Neural cell (in vitro differentiated cells): ENCODE measurements at regions not wholly inside any gene's neighbourhood (a gene's known extent, or its start where the extent isn't known, plus 50 kb on each side); places are given as distances from the start of the nearest gene placed in this dataset.

Experiments
- H2AFZ ChIP-seq: fragments of 200-600, 300-800 bp; sonication (generic), shearing (Covaris generic); 2 replicates; pipeline ENCODE4 v1.6.0; 2014; ENCODE audit warnings: low read depth, mild to moderate bottlenecking, antibody characterized with exemption, low read length, moderate library complexity
- H3F3A ChIP-seq: fragments of 200-600 bp; shearing (Covaris generic); 2 replicates; pipeline ENCODE4 v1.6.1; 2016; ENCODE audit warnings: mild to moderate bottlenecking, moderate library complexity, mixed read lengths, antibody characterized with exemption, low read length; ENCODE audit not compliant: insufficient read depth, poor library complexity, severe bottlenecking
- H3K27ac ChIP-seq: fragments of 200-600, 300-800 bp; sonication (generic), shearing (Covaris generic); 2 replicates; pipeline ENCODE4 v1.5.1; 2014; ENCODE audit warnings: mild to moderate bottlenecking, low read length, moderate library complexity
- H3K27me3 ChIP-seq: fragments of 300-800, 200-600 bp; sonication (generic), shearing (Covaris generic); 2 replicates; pipeline ENCODE4 v1.6.0; 2014; ENCODE audit warnings: mild to moderate bottlenecking, low read depth, low read length, moderate library complexity; ENCODE audit not compliant: insufficient read depth
- H3K36me3 ChIP-seq: fragments of 300-800, 200-600 bp; sonication (generic), shearing (Covaris generic); 2 replicates; pipeline ENCODE4 v1.5.1; 2014; ENCODE audit warnings: mild to moderate bottlenecking, antibody characterized with exemption, low read length, moderate library complexity; ENCODE audit not compliant: insufficient read depth
- H3K4me2 ChIP-seq: fragments of 300-800, 200-600 bp; sonication (generic), shearing (Covaris generic); 2 replicates; pipeline ENCODE4 v1.6.0; 2014; ENCODE audit warnings: mild to moderate bottlenecking, low read length
- H3K4me3 ChIP-seq: fragments of 300-800, 200-600 bp; sonication (generic), shearing (Covaris generic); 2 replicates; pipeline ENCODE4 v1.5.1; 2014; ENCODE audit warnings: mild to moderate bottlenecking, low read length, moderate library complexity
- H3K79me2 ChIP-seq: fragments of 200-600 bp; shearing (Covaris generic); replicated peaks from 2 replicates; pipeline ENCODE4 v1.6.0; 2014; ENCODE audit warnings: mild to moderate bottlenecking, low read length, moderate library complexity; ENCODE audit not compliant: insufficient read depth
- H3K9ac ChIP-seq: fragments of 300-800, 200-600 bp; sonication (generic), shearing (Covaris generic); 2 replicates; pipeline ENCODE4 v1.6.1; 2016; ENCODE audit warnings: mild to moderate bottlenecking, low read length, mixed read lengths
- H3K9me2 ChIP-seq: fragments of 200-600 bp; shearing (Covaris generic); 2 replicates; pipeline ENCODE4 v1.6.1; 2016; ENCODE audit warnings: mild to moderate bottlenecking, low read length, mixed read lengths; ENCODE audit not compliant: insufficient read depth
- H3K9me3 ChIP-seq: fragments of 200-600, 300-800 bp; sonication (generic), shearing (Covaris generic); 2 replicates; pipeline ENCODE4 v1.6.1; 2016; ENCODE audit warnings: mild to moderate bottlenecking, mixed run types, low read length, moderate library complexity, mixed read lengths
- H4K20me1 ChIP-seq: fragments of 200-600 bp; shearing (Covaris generic); 2 replicates; pipeline ENCODE4 v1.6.1; 2016; ENCODE audit warnings: mild to moderate bottlenecking, mixed run types; ENCODE audit not compliant: insufficient read depth
- RAD21 ChIP-seq: fragments of 450-650 bp; conservative IDR thresholded peaks from 2 replicates; pipeline ENCODE4 v1.6.1; 2014; ENCODE audit warnings: antibody characterized with exemption, mild to moderate bottlenecking, moderate library complexity
- SMC3 ChIP-seq: fragments of 450-650 bp; conservative IDR thresholded peaks from 2 replicates; pipeline ENCODE4 v1.6.1; 2014; ENCODE audit warnings: antibody characterized with exemption, mild to moderate bottlenecking, moderate library complexity; ENCODE audit not compliant: poor library complexity
- TAF1 ChIP-seq: IDR thresholded peaks from 2 replicates; pipeline ENCODE4 v1.6.1; 2012; ENCODE audit warnings: low read depth
- TF ChIP-seq, protein P1 (sequence below): IDR thresholded peaks from 2 replicates; pipeline ENCODE4 v1.6.1; 2012; ENCODE audit warnings: borderline replicate concordance

GRCh38 chr1:214715126-214715525 lies 112.1 kb downstream of the CENPF start:
- H3K4me3 ChIP-seq: no peak overlapping the region
- no peak overlapping the region for H3K9ac ChIP-seq
- H3K79me2 ChIP-seq: no peaks in the 10 kb centered on the region
- no peak overlapping the region for H3K27ac ChIP-seq
- no peak overlapping the region for H2AFZ ChIP-seq
- no peaks in the 10 kb centered on the region for H3K27me3 ChIP-seq
- TF ChIP-seq, protein P1, sequence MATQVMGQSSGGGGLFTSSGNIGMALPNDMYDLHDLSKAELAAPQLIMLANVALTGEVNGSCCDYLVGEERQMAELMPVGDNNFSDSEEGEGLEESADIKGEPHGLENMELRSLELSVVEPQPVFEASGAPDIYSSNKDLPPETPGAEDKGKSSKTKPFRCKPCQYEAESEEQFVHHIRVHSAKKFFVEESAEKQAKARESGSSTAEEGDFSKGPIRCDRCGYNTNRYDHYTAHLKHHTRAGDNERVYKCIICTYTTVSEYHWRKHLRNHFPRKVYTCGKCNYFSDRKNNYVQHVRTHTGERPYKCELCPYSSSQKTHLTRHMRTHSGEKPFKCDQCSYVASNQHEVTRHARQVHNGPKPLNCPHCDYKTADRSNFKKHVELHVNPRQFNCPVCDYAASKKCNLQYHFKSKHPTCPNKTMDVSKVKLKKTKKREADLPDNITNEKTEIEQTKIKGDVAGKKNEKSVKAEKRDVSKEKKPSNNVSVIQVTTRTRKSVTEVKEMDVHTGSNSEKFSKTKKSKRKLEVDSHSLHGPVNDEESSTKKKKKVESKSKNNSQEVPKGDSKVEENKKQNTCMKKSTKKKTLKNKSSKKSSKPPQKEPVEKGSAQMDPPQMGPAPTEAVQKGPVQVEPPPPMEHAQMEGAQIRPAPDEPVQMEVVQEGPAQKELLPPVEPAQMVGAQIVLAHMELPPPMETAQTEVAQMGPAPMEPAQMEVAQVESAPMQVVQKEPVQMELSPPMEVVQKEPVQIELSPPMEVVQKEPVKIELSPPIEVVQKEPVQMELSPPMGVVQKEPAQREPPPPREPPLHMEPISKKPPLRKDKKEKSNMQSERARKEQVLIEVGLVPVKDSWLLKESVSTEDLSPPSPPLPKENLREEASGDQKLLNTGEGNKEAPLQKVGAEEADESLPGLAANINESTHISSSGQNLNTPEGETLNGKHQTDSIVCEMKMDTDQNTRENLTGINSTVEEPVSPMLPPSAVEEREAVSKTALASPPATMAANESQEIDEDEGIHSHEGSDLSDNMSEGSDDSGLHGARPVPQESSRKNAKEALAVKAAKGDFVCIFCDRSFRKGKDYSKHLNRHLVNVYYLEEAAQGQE: no peak
- H3K9me3 ChIP-seq: no peaks in the 10 kb centered on the region
- H3F3A ChIP-seq: no peaks in the 10 kb centered on the region
- H3K36me3 ChIP-seq: no peaks in the 10 kb centered on the region
- H3K4me2 ChIP-seq: no peak overlapping the region
- no peaks in the 10 kb centered on the region for H3K9me2 ChIP-seq
- no peaks in the 10 kb centered on the region for H4K20me1 ChIP-seq

- no peak overlapping the region for H3K4me3 ChIP-seq
Observed at GRCh38 chr1:214717351-214717750, 114.4 kb downstream of the CENPF start.

DNA sequence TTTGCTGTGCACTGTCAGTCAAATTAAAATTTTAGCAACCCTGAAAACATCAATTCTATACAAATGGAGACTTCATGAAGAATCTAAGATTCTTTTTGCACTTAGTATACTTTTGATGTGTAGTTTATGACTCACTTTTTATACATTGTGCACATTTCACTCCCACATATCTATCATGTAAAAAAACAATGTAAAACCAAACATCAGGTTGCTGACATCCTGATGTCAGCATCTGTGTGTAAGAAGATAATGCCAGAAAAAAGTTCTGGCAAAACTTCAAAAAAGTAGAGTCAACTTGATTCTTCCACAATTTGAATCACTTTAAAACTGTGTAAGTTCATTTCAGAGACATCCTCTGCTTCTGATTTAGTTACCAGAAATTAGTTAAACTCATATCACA lies 115.7 kb downstream of the CENPF start:
- Histone ChIP-seq H3K79me2 (no peaks in the 10 kb centered on the region), H4K20me1 (no peaks in the 10 kb centered on the region), H3K9ac (no peak overlapping the region), H2AFZ (no peak overlapping the region), H3F3A (no peaks in the 10 kb centered on the region), H3K36me3 (no peaks in the 10 kb centered on the region), H3K4me3 (no peak overlapping the region), H3K9me2 (no peaks in the 10 kb centered on the region), H3K27me3 (no peaks in the 10 kb centered on the region), H3K27ac (no peak overlapping the region), H3K9me3 (no peaks in the 10 kb centered on the region), H3K4me2 (no peak overlapping the region)
- no peak for TF ChIP-seq RAD21

More at GRCh38 chr1:214717351-214717750, 114.4 kb downstream of the CENPF start:
- Histone ChIP-seq H3K4me2 (no peak overlapping the region), H3K9me2 (no peaks in the 10 kb centered on the region), H3K79me2 (no peaks in the 10 kb centered on the region), H2AFZ (no peak overlapping the region), H3K9me3 (no peaks in the 10 kb centered on the region), H4K20me1 (no peaks in the 10 kb centered on the region), H3K36me3 (no peaks in the 10 kb centered on the region), H3F3A (no peaks in the 10 kb centered on the region), H3K9ac (no peak overlapping the region), H3K27ac (no peak overlapping the region), H3K27me3 (no peaks in the 10 kb centered on the region)
- TF ChIP-seq, protein P1: no peak
- TF ChIP-seq TAF1 (no peak), SMC3 (no peak)
